Activated B cell treated with CpG ODN at 0.5 μM for 24 hours (primary cell): ENCODE measurements at regions not wholly inside any gene's neighbourhood (a gene's known extent, or its start where the extent isn't known, plus 50 kb on each side); places are given as distances from the start of the nearest gene placed in this dataset.

ENCODE experiments used
- ATAC-seq: fragments of 200-7000 bp; cut with Tn5 transposase; one replicate; pipeline ENCODE4 v1.10.0; 2021; ENCODE audit warnings: low read depth, mild to moderate bottlenecking, moderate library complexity
- CTCF ChIA-PET: fragments of 350-600 bp; sonication (Branson Sonifier 250); formaldehyde crosslinking; loops from one replicate; lab custom pipeline; 2021; ENCODE audit warnings: antibody characterized with exemption; lab: Charles Lee
- POLR2A ChIA-PET: fragments of 350-600 bp; sonication (Branson Sonifier 250); formaldehyde crosslinking; loops from one replicate; lab custom pipeline; 2021; ENCODE audit warnings: antibody characterized with exemption; lab: Charles Lee
- DNase-seq: peaks from one replicate; pipeline ENCODE4 v3.0.0; 2022
- H3K27ac Mint-ChIP-seq: one replicate; pipeline ENCODE4 v1.8.0; 2020; ENCODE audit warnings: mixed read lengths
- H3K27me3 Mint-ChIP-seq: one replicate; pipeline ENCODE4 v1.8.0; 2021; ENCODE audit warnings: mixed read lengths
- H3K36me3 Mint-ChIP-seq: one replicate; pipeline ENCODE4 v1.8.0; 2021; ENCODE audit warnings: low read depth, mixed read lengths
- H3K4me1 Mint-ChIP-seq: one replicate; pipeline ENCODE4 v1.8.0; 2021; ENCODE audit warnings: mixed read lengths
- H3K4me3 Mint-ChIP-seq: one replicate; pipeline ENCODE4 v1.8.0; 2020; ENCODE audit warnings: mild to moderate bottlenecking, mixed read lengths
- H3K9me3 Mint-ChIP-seq: one replicate; pipeline ENCODE4 v1.8.0; 2020; ENCODE audit warnings: mixed read lengths
- intact Hi-C: fragments of 100-400 bp; cut with micrococcal nuclease; formaldehyde crosslinking; loops from one replicate; pipeline ENCODE4 v1.15.1; 2024
- TF ChIP-seq, protein P1 (sequence below): fragments of 200-600 bp; IDR thresholded peaks from one replicate; pipeline ENCODE4 v1.8.0; 2022; ENCODE audit warnings: antibody characterized with exemption, mild to moderate bottlenecking

DNA sequence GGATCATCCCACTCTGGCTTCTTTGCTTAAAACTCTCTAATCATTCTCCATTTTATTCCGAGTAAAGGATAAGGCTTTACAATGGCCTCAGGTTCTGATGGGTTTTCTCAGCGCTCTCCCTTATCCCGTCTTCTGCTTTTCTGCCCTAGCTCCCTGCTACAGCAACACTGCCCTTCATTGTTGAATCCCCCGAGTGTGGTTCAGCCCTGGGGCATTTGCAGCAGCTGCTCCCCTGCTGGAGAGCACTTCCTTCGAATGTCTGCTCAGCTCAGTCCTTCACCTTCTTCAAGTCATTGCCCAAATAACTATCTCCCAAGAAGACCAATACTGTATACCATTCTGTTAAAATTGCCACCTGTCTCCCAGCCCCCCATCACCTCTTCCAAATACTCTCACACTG is 111.8 kb downstream of the TBXT start:
- TF ChIP-seq, protein P1, sequence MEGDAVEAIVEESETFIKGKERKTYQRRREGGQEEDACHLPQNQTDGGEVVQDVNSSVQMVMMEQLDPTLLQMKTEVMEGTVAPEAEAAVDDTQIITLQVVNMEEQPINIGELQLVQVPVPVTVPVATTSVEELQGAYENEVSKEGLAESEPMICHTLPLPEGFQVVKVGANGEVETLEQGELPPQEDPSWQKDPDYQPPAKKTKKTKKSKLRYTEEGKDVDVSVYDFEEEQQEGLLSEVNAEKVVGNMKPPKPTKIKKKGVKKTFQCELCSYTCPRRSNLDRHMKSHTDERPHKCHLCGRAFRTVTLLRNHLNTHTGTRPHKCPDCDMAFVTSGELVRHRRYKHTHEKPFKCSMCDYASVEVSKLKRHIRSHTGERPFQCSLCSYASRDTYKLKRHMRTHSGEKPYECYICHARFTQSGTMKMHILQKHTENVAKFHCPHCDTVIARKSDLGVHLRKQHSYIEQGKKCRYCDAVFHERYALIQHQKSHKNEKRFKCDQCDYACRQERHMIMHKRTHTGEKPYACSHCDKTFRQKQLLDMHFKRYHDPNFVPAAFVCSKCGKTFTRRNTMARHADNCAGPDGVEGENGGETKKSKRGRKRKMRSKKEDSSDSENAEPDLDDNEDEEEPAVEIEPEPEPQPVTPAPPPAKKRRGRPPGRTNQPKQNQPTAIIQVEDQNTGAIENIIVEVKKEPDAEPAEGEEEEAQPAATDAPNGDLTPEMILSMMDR = no peak
- CTCF ChIA-PET = no interaction called here

DNA sequence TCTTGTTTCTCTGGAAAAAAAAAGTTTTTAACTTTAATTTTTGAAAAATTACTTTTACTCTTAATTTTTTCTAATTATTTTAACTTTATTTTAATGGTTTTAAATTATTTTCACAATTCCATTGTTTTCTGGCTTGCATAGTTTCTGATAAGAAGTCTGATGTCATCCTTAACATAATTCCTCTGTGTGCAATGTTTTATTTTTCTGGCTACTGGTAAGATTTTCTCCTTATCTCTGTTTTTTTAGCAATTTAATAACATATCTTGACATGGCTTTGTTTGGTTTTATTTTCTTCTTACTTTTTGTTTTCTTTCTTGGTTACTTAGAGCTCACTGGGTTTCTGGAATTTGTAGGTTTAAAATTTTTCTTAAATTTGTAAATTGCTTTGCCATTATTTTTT is 114.8 kb downstream of the TBXT start:
- Mint-ChIP-seq H3K4me3 (no peak overlapping the region), H3K9me3 (peaks cover 13% of the 10 kb centered on the region), H3K27ac (no peak overlapping the region), H3K4me1 (no peaks in the 10 kb centered on the region), H3K27me3 (no peaks in the 10 kb centered on the region), H3K36me3 (no peaks in the 10 kb centered on the region)
- intact Hi-C loops = no loop called here
- TF ChIP-seq, protein P1 = no peak
- CTCF ChIA-PET = no interaction called here
- ATAC-seq (no peak), DNase-seq (no peak)
- POLR2A ChIA-PET = no interaction called here

More for the DNA sequence above, 111.8 kb downstream of the TBXT start:
- no peak for DNase-seq
- intact Hi-C loops = no loop called here
- H3K27ac Mint-ChIP-seq = no peak overlapping the region
- H3K4me1 Mint-ChIP-seq = no peaks in the 10 kb centered on the region
- H3K4me3 Mint-ChIP-seq = no peak overlapping the region
- POLR2A ChIA-PET = no interaction called here
- ATAC-seq = no peak
- peaks cover 2% of the 10 kb centered on the region for H3K27me3 Mint-ChIP-seq
- H3K9me3 Mint-ChIP-seq = peaks cover 13% of the 10 kb centered on the region
- no peaks in the 10 kb centered on the region for H3K36me3 Mint-ChIP-seq

DNA sequence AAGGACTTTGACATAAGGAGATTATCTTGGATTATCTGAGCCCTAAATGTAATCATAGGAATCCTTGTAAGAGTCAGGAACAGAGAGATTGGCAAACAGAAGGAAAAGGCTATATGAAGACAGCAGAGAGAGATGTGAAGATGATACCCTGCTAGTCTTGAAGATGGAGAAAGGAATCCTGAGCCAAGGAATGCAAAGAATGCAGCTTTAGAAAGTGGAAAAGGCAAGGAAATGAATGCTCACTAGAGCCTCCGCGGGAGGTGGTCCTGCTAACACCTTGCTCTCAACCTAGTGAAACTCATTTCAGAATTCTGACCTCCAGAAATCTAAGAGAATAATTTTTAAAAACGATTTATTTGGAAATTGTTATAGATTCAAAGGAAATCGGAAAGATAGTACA is 117.1 kb downstream of the TBXT start:
- peaks cover 13% of the 10 kb centered on the region for H3K9me3 Mint-ChIP-seq
- no peaks in the 10 kb centered on the region for H3K36me3 Mint-ChIP-seq
- no peaks in the 10 kb centered on the region for H3K4me1 Mint-ChIP-seq
- H3K4me3 Mint-ChIP-seq = no peak overlapping the region
- intact Hi-C loops = no loop called here
- ATAC-seq = no peak
- DNase-seq = no peak
- CTCF ChIA-PET = no interaction called here
- POLR2A ChIA-PET = no interaction called here
- H3K27ac Mint-ChIP-seq = no peak overlapping the region
- H3K27me3 Mint-ChIP-seq = peaks cover 3% of the 10 kb centered on the region
- TF ChIP-seq, protein P1 = no peak

DNA sequence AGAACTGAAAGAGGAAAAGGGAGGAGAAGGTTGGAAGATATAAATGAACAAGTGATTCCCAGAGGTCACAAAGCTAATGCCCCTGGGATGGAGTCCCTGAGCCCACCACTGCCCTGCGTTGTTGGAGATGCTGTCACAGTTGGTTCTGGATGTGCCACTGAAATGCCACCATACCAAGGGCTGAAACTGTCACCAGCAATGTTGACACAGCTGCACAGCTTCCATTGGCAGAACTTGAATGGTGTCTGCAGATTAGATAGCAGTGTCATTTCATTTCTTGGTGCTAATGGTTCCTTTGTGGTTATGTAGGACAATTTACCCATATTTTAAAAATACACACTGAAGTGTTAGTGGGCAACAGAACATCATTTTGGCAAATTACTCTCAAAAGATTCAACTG is 120.7 kb downstream of the TBXT start:
- TF ChIP-seq, protein P1 = no peak
- Mint-ChIP-seq H3K4me1 (no peaks in the 10 kb centered on the region), H3K4me3 (no peak overlapping the region), H3K27me3 (peaks cover 3% of the 10 kb centered on the region), H3K9me3 (peaks cover 5% of the 10 kb centered on the region), H3K36me3 (no peaks in the 10 kb centered on the region), H3K27ac (no peak overlapping the region)
- ChIA-PET POLR2A (no interaction called here), CTCF (no interaction called here)
- intact Hi-C loops = no loop called here
- ATAC-seq (no peak), DNase-seq (no peak)

DNA sequence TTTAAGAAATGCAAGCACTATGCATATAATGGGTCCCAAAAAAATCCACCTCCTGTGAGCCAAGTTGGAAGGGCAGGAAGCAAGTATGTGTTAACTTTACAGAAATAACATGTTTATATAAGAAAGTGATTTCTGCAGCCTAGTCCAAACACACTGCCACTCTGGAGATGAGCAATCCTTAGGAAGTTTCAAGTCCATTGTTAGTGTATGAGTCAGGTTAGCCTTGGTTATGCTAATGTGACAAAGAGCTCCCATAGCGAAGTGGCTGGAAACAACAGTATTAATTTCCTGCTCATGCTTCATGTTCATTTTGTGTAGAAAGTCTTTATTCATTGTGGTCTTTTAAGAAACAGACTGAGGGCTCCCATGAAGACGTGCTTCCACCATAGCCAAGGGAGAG is 121.4 kb downstream of the TBXT start:
- ChIA-PET POLR2A (no interaction called here), CTCF (no interaction called here)
- TF ChIP-seq, protein P1 = no peak
- Mint-ChIP-seq H3K9me3 (no peaks in the 10 kb centered on the region), H3K36me3 (no peaks in the 10 kb centered on the region), H3K27ac (no peak overlapping the region), H3K4me3 (no peak overlapping the region), H3K27me3 (peaks cover 3% of the 10 kb centered on the region), H3K4me1 (no peaks in the 10 kb centered on the region)
- DNase-seq = no peak
- no peak for ATAC-seq
- intact Hi-C loops = no loop called here
